Tibial nerve (tissue), 4 donors: ENCODE measurements at regions not wholly inside any gene's neighbourhood (a gene's known extent, or its start where the extent isn't known, plus 50 kb on each side); places are given as distances from the start of the nearest gene placed in this dataset.

ENCODE experiments used
- EP300 ChIP-seq, 2 donors: sonication (generic); formaldehyde crosslinking; IDR thresholded peaks; one replicate each; pipeline ENCODE4 v1.6.1; 2017; ENCODE audit warnings: antibody characterized with exemption in 2 of 2, mild to moderate bottlenecking in 1 of 2
- POLR2A ChIP-seq, 2 donors: fragments of 450-650 bp; IDR thresholded peaks; one replicate each; pipeline ENCODE4 v1.6.1; 2017; ENCODE audit warnings: antibody characterized with exemption in 2 of 2, mild to moderate bottlenecking in 2 of 2, moderate library complexity in 2 of 2
- TF ChIP-seq, protein P1 (sequence below), 5 experiments: fragments of 200-600 bp in 3 of 5; fragments of 450-650 bp in 2 of 5; sonication (generic) in 3 of 5; IDR thresholded peaks; one replicate each; pipeline ENCODE4 v1.5.1; 2016 to 2019; ENCODE audit warnings: antibody characterized with exemption in 5 of 5, mild to moderate bottlenecking in 3 of 5, moderate library complexity in 2 of 5

- TF ChIP-seq, protein P1, sequence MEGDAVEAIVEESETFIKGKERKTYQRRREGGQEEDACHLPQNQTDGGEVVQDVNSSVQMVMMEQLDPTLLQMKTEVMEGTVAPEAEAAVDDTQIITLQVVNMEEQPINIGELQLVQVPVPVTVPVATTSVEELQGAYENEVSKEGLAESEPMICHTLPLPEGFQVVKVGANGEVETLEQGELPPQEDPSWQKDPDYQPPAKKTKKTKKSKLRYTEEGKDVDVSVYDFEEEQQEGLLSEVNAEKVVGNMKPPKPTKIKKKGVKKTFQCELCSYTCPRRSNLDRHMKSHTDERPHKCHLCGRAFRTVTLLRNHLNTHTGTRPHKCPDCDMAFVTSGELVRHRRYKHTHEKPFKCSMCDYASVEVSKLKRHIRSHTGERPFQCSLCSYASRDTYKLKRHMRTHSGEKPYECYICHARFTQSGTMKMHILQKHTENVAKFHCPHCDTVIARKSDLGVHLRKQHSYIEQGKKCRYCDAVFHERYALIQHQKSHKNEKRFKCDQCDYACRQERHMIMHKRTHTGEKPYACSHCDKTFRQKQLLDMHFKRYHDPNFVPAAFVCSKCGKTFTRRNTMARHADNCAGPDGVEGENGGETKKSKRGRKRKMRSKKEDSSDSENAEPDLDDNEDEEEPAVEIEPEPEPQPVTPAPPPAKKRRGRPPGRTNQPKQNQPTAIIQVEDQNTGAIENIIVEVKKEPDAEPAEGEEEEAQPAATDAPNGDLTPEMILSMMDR (IDR thresholded peaks at IDR 0.05), result no peak
- no peak for TF ChIP-seq POLR2A (IDR thresholded peaks at IDR 0.05)
- no peak for TF ChIP-seq EP300 (IDR thresholded peaks at IDR 0.05)
These were observed 91.5 kb downstream of the COX18 start for GRCh38 chr4:72977936-72978485.
